Sigmoid colon (tissue), 3 donors: ENCODE measurements at regions not wholly inside any gene's neighbourhood (a gene's known extent, or its start where the extent isn't known, plus 50 kb on each side); places are given as distances from the start of the nearest gene placed in this dataset.

Experiments used
- CTCF ChIP-seq, 4 experiments: fragments of 450-650 bp in 3 of 4; fragments of 200-600 bp in 1 of 4; IDR thresholded peaks; one replicate each; pipeline ENCODE4 v1.5.1; 2016 to 2019; ENCODE audit warnings: antibody characterized with exemption in 4 of 4, mild to moderate bottlenecking in 3 of 4, moderate library complexity in 2 of 4
- POLR2A ChIP-seq, 2 donors: fragments of 450-650 bp; IDR thresholded peaks; one replicate each; pipeline ENCODE4 v1.6.1; 2016; ENCODE audit warnings: antibody characterized with exemption in 2 of 2, mild to moderate bottlenecking in 2 of 2, moderate library complexity in 2 of 2

GRCh38 chr11:112634995-112635737 is 326.1 kb upstream of the NCAM1 start:
- no peak for TF ChIP-seq POLR2A (IDR thresholded peaks at IDR 0.05)
- TF ChIP-seq CTCF (IDR thresholded peaks at IDR 0.05): no peak
